BE2C (cell line): ENCODE measurements at regions not wholly inside any gene's neighbourhood (a gene's known extent, or its start where the extent isn't known, plus 50 kb on each side); places are given as distances from the start of the nearest gene placed in this dataset.

ENCODE experiments used
- DNase-seq: peaks from one replicate; pipeline ENCODE4 v3.0.0-alpha.2; 2020
- H3K27me3 ChIP-seq: fragments of 250-450 bp; sonication (Bioruptor Pico); 2 replicates; pipeline ENCODE4 v1.5.1; 2020; ENCODE audit warnings: mild to moderate bottlenecking
- H3K36me3 ChIP-seq: fragments of 250-450 bp; sonication (Bioruptor Pico); 2 replicates; pipeline ENCODE4 v1.5.1; 2020; ENCODE audit warnings: mild to moderate bottlenecking
- H3K4me1 ChIP-seq: fragments of 250-450 bp; sonication (Bioruptor Pico); 2 replicates; pipeline ENCODE4 v1.5.1; 2020
- H3K4me3 ChIP-seq: 2 replicates; pipeline ENCODE4 v1.5.1; 2011; ENCODE audit warnings: low read depth, low read length
- H3K9me3 ChIP-seq: fragments of 250-450 bp; sonication (Bioruptor Pico); 2 replicates; pipeline ENCODE4 v1.5.1; 2020
- CTCF ChIP-seq: IDR thresholded peaks from 2 replicates; pipeline ENCODE4 v1.5.1; 2012; ENCODE audit warnings: mild to moderate bottlenecking, low read depth, low read length

- DNase-seq: no peak
- no peak for TF ChIP-seq CTCF
- no peaks in the 10 kb centered on the region for H3K27me3 ChIP-seq
- H3K36me3 ChIP-seq: no peaks in the 10 kb centered on the region
- H3K9me3 ChIP-seq: no peaks in the 10 kb centered on the region; the same call in 1 of the 2 replicates
- no peaks in the 10 kb centered on the region for H3K4me1 ChIP-seq
- no peak overlapping the region for H3K4me3 ChIP-seq
Measured at GRCh38 chr4:11158971-11159370, 269.7 kb downstream of the HS3ST1 start.

- no peaks in the 10 kb centered on the region for H3K4me1 ChIP-seq
- H3K36me3 ChIP-seq: no peaks in the 10 kb centered on the region
- no peak for TF ChIP-seq CTCF
- H3K27me3 ChIP-seq: no peaks in the 10 kb centered on the region
- H3K4me3 ChIP-seq: no peak overlapping the region
- no peaks in the 10 kb centered on the region; the same call in 1 of the 2 replicates for H3K9me3 ChIP-seq
- DNase-seq: no peak
Measured at GRCh38 chr4:11155208-11155867, 273.4 kb downstream of the HS3ST1 start.

GRCh38 chr4:11153171-11153750 lies 275.4 kb downstream of the HS3ST1 start:
- Histone ChIP-seq H3K9me3 (no peaks in the 10 kb centered on the region; the same call in 1 of the 2 replicates), H3K36me3 (no peaks in the 10 kb centered on the region), H3K4me1 (no peaks in the 10 kb centered on the region), H3K27me3 (no peaks in the 10 kb centered on the region), H3K4me3 (no peak overlapping the region)
- no peak for DNase-seq
- no peak for TF ChIP-seq CTCF

GRCh38 chr4:11152684-11153083 lies 276.0 kb downstream of the HS3ST1 start:
- Histone ChIP-seq H3K9me3 (no peaks in the 10 kb centered on the region; the same call in 1 of the 2 replicates), H3K27me3 (no peaks in the 10 kb centered on the region), H3K36me3 (no peaks in the 10 kb centered on the region), H3K4me3 (no peak overlapping the region), H3K4me1 (no peaks in the 10 kb centered on the region)
- no peak for DNase-seq
- no peak for TF ChIP-seq CTCF

- no peak overlapping the region for H3K4me3 ChIP-seq
- H3K36me3 ChIP-seq: no peaks in the 10 kb centered on the region
- DNase-seq: no peak
- no peaks in the 10 kb centered on the region for H3K4me1 ChIP-seq
- no peak for TF ChIP-seq CTCF
- H3K27me3 ChIP-seq: no peaks in the 10 kb centered on the region
- no peaks in the 10 kb centered on the region; the same call in 1 of the 2 replicates for H3K9me3 ChIP-seq
Measured at GRCh38 chr4:11151500-11151899, 277.2 kb downstream of the HS3ST1 start.

GRCh38 chr4:11149612-11150259 lies 279.0 kb downstream of the HS3ST1 start:
- DNase-seq: no peak
- no peak for TF ChIP-seq CTCF
- H3K4me3 ChIP-seq: no peak overlapping the region

More at GRCh38 chr4:11149612-11150259, 279.0 kb downstream of the HS3ST1 start:
- Histone ChIP-seq H3K27me3 (no peaks in the 10 kb centered on the region), H3K36me3 (no peaks in the 10 kb centered on the region), H3K4me1 (no peaks in the 10 kb centered on the region), H3K9me3 (no peaks in the 10 kb centered on the region; the same call in 1 of the 2 replicates)
